Nephron progenitor cell (in vitro differentiated cells): ENCODE measurements at regions not wholly inside any gene's neighbourhood (a gene's known extent, or its start where the extent isn't known, plus 50 kb on each side); places are given as distances from the start of the nearest gene placed in this dataset.
A peak's percentile ranks its signal among the peaks of the same experiment; 100 is the strongest.

Experiments used
- DNase-seq: peaks from one replicate; pipeline ENCODE4 v3.0.0; 2021
- H3K27ac Mint-ChIP-seq: 2 replicates; pipeline ENCODE4 v1.8.0; 2021; ENCODE audit warnings: mild to moderate bottlenecking, moderate library complexity, mixed read lengths
- H3K27me3 Mint-ChIP-seq: 2 replicates; pipeline ENCODE4 v1.8.0; 2021; ENCODE audit warnings: mild to moderate bottlenecking, low read depth, mixed read lengths; ENCODE audit not compliant: poor library complexity
- H3K36me3 Mint-ChIP-seq: 2 replicates; pipeline ENCODE4 v1.8.0; 2021; ENCODE audit warnings: low read depth, mixed read lengths
- H3K4me1 Mint-ChIP-seq: 2 replicates; pipeline ENCODE4 v1.8.0; 2021; ENCODE audit warnings: mixed read lengths
- H3K4me3 Mint-ChIP-seq: 2 replicates; pipeline ENCODE4 v1.8.0; 2021; ENCODE audit warnings: mild to moderate bottlenecking, moderate library complexity, mixed read lengths
- H3K9me3 Mint-ChIP-seq: 2 replicates; pipeline ENCODE4 v1.8.0; 2021; ENCODE audit warnings: mild to moderate bottlenecking, moderate library complexity, mixed read lengths
- TF ChIP-seq, protein P1 (sequence below): fragments of 200-600 bp; sonication (generic); IDR thresholded peaks from 2 replicates; pipeline ENCODE4 v1.5.0; 2021; ENCODE audit warnings: antibody characterized with exemption

DNA sequence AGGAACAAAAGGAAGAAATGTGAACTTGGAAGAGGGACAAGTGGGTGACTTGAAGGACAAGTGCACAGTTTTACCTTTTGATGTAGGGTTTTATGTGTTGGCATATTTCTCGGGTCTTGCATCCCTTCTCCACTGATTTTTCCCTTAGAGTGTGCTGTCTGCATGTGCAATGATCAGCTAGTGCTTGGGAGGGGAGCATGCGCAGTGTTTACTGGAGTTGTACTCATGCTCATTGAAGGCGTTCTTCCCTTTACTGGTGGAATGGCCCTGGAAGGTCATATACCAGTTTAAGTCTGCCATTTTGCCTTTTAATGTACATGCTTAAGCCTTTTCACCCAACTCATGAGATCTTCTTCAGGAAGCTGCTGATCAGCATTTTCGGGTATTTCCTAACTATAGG is 1168.0 kb downstream of the SUCLG1 start:
- no peak overlapping the region for H3K4me3 Mint-ChIP-seq
- no peak overlapping the region for H3K27ac Mint-ChIP-seq
- H3K36me3 Mint-ChIP-seq, result no peaks in the 10 kb centered on the region
- peaks cover 13% of the 10 kb centered on the region for H3K4me1 Mint-ChIP-seq
- no peak for DNase-seq
- H3K9me3 Mint-ChIP-seq, result peaks cover 5% of the 10 kb centered on the region
- TF ChIP-seq, protein P1, sequence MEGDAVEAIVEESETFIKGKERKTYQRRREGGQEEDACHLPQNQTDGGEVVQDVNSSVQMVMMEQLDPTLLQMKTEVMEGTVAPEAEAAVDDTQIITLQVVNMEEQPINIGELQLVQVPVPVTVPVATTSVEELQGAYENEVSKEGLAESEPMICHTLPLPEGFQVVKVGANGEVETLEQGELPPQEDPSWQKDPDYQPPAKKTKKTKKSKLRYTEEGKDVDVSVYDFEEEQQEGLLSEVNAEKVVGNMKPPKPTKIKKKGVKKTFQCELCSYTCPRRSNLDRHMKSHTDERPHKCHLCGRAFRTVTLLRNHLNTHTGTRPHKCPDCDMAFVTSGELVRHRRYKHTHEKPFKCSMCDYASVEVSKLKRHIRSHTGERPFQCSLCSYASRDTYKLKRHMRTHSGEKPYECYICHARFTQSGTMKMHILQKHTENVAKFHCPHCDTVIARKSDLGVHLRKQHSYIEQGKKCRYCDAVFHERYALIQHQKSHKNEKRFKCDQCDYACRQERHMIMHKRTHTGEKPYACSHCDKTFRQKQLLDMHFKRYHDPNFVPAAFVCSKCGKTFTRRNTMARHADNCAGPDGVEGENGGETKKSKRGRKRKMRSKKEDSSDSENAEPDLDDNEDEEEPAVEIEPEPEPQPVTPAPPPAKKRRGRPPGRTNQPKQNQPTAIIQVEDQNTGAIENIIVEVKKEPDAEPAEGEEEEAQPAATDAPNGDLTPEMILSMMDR, result no peak
- H3K27me3 Mint-ChIP-seq, result peaks cover 6% of the 10 kb centered on the region

DNA sequence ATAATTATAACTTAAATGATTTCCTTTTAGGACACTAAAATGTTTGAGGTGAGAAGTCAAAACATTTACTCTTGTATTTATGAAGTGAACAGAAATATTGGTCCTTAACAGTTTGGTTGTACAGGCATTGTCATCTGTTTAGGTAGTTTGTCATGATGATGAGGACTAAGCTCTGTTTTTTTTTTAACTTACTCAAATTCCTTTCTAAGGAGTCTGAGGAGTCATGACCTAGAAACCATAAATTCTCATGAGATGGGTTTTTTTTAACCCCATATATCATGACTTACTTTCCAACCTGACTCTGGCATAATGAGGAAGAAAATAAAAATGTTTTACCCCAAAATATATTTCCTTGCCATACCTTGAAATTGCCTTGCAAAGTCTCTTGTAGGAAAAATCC is 1176.2 kb downstream of the SUCLG1 start:
- Mint-ChIP-seq H3K27me3 (no peaks in the 10 kb centered on the region), H3K27ac (peak overlapping the region; percentile 25), H3K36me3 (peaks cover 11% of the 10 kb centered on the region), H3K4me3 (peak overlapping the region; percentile 3), H3K4me1 (peaks cover 32% of the 10 kb centered on the region), H3K9me3 (peaks cover 23% of the 10 kb centered on the region)
- no peak for DNase-seq
- TF ChIP-seq, protein P1, result no peak

DNA sequence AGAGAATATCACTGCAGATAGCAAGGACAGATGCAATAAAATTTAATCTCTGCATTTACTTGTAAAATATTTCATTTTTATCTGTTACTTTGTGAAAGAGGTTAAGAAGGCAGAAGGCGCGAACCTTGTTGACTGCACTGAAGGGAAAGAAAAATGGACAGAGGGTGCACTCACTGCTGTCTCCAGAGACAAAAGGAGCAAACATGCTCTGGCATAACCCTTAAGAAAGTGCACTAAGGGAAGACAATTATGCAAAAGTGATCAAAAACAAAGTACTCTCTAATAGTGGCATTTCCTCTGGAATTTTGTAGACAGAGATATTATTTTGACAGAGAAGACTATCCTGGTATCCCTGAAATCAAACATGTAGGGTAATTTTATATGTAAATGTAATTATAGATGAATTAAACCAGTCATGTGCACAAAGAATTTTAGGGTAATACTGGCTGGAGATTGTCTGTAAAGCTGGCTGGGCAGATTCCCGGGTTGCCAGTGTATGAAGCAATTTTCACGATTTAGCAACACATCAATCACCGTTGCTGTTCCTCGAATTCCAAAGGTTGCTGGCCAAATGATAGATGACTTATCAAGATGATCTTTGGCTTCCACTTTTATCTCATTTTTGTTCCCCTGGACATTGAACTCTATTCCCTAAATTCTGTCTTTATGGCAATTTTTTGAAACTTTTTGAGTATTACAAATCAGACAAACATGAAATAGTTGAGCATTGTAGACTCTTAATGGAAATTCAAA is 1176.9 kb downstream of the SUCLG1 start:
- peaks cover 23% of the 10 kb centered on the region for H3K9me3 Mint-ChIP-seq
- TF ChIP-seq, protein P1, result no peak
- peak overlapping the region; percentile 25 for H3K27ac Mint-ChIP-seq
- DNase-seq, result no peak
- H3K4me3 Mint-ChIP-seq, result no peak overlapping the region
- H3K27me3 Mint-ChIP-seq, result no peaks in the 10 kb centered on the region
- peaks cover 11% of the 10 kb centered on the region for H3K36me3 Mint-ChIP-seq
- H3K4me1 Mint-ChIP-seq, result peaks cover 29% of the 10 kb centered on the region

DNA sequence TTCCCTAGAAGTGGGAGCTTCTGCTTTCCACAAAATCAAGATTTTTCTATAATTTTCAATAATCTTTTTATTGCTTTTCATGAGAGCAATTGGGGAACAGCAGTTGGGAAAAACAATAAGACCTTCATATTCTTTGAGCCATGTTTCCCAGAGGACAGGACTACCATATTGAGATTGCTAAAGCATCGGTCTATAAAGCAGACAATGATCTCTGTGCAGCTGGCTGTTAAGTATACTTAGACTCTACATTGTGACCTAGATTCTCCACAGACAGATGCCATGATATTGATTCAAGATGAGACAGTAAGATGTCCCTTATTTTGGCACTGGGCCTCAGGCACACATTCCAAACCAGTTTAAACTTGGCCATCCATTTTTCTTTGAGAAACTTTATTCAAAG is 1178.7 kb downstream of the SUCLG1 start:
- Mint-ChIP-seq H3K27ac (no peak overlapping the region), H3K36me3 (peaks cover 11% of the 10 kb centered on the region), H3K4me3 (no peak overlapping the region), H3K27me3 (no peaks in the 10 kb centered on the region), H3K4me1 (peaks cover 29% of the 10 kb centered on the region), H3K9me3 (peaks cover 18% of the 10 kb centered on the region)
- DNase-seq, result no peak
- TF ChIP-seq, protein P1, result no peak

DNA sequence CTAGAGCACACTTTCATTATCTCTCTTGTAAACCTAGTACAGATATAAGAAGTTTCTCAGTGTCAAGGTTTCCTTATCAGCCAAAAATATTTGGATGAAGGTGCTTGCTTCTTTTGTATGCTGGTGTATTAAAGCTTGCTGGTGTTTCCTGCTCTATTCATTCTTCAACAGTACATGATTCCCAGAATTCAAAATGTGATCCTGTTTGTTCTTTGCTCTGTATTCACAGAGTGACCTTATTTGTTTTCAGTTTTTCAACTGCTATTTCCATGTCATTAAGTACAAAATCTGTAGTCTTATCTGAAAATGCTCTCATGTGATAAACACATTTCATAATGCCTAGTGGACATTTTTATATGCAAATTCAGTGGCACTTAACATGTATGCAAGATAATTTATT is 1185.8 kb downstream of the SUCLG1 start:
- H3K36me3 Mint-ChIP-seq, result no peaks in the 10 kb centered on the region
- H3K4me1 Mint-ChIP-seq, result no peaks in the 10 kb centered on the region
- no peaks in the 10 kb centered on the region for H3K9me3 Mint-ChIP-seq
- H3K4me3 Mint-ChIP-seq, result no peak overlapping the region
- no peaks in the 10 kb centered on the region for H3K27me3 Mint-ChIP-seq
- no peak for DNase-seq
- TF ChIP-seq, protein P1, result no peak
- H3K27ac Mint-ChIP-seq, result no peak overlapping the region

DNA sequence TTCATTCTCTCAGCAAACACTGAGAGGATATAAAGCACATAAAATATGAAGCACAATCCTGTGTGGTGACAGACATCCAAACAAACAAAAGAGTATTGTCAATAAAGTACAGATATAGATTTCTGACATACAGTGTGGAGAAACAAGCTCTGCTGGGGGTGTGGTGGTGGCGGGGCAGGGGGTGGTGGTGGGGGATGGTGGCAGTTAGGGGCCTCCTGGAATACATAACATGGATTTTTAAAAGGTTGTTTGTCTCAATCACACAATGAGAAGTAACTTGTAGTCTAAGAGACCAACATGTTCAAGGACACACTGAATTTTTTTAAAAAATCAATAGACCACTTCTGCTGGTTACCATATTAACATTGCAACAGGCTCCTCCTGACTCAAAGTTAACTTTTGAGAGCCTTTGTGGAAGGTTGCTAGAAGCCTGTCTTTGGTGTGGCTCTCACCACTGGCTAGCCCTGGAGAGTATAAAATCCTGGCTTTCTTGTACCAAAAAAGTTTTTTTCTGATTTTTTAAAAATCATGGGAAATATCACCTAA is 1197.4 kb downstream of the SUCLG1 start:
- DNase-seq, result no peak
- no peaks in the 10 kb centered on the region for H3K36me3 Mint-ChIP-seq
- no peaks in the 10 kb centered on the region for H3K9me3 Mint-ChIP-seq
- H3K4me1 Mint-ChIP-seq, result no peaks in the 10 kb centered on the region
- no peak overlapping the region for H3K4me3 Mint-ChIP-seq
- H3K27me3 Mint-ChIP-seq, result no peaks in the 10 kb centered on the region
- TF ChIP-seq, protein P1, result no peak
- no peak overlapping the region for H3K27ac Mint-ChIP-seq
